Fibroblast of villous mesenchyme (primary cell): ENCODE measurements at regions not wholly inside any gene's neighbourhood (a gene's known extent, or its start where the extent isn't known, plus 50 kb on each side); places are given as distances from the start of the nearest gene placed in this dataset.

Experiments used
- DNase-seq: peaks from one replicate; pipeline ENCODE4 v3.0.0-alpha.2; 2010; ENCODE audit warnings: low read depth
- H3K4me3 ChIP-seq: 2 replicates; pipeline ENCODE4 v1.5.1; 2011; ENCODE audit warnings: low read depth, mild to moderate bottlenecking, low read length
- TF ChIP-seq, protein P1 (sequence below): IDR thresholded peaks from 2 replicates; pipeline ENCODE4 v1.5.1; 2012; ENCODE audit warnings: low read depth, mild to moderate bottlenecking, low read length; ENCODE audit not compliant: insufficient read depth

DNA sequence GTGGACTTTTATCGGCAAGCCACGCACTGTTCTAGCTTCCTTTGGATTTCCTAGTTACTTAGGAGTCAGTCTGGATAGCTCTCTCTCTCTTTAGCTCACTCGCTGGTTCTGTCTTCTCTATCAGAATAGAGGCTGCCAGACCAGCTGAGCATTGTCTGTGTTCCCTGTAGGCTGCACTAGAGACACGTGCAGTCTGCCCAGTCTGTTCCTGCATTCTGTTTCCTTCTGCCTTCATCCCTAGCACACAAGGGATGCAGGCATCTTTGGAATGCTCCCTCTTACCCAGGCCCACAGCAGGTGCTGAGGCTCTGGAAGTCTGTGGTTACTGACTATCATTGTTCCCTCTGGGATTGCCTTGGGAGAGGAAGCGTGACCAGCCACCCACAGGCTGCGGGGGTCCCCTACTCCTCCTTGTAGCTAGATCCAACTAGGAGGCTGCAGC, 322.8 kb downstream of the ZNF621 start:
- DNase-seq, result peak; percentile 8
- H3K4me3 ChIP-seq, result no peak overlapping the region
- TF ChIP-seq, protein P1, sequence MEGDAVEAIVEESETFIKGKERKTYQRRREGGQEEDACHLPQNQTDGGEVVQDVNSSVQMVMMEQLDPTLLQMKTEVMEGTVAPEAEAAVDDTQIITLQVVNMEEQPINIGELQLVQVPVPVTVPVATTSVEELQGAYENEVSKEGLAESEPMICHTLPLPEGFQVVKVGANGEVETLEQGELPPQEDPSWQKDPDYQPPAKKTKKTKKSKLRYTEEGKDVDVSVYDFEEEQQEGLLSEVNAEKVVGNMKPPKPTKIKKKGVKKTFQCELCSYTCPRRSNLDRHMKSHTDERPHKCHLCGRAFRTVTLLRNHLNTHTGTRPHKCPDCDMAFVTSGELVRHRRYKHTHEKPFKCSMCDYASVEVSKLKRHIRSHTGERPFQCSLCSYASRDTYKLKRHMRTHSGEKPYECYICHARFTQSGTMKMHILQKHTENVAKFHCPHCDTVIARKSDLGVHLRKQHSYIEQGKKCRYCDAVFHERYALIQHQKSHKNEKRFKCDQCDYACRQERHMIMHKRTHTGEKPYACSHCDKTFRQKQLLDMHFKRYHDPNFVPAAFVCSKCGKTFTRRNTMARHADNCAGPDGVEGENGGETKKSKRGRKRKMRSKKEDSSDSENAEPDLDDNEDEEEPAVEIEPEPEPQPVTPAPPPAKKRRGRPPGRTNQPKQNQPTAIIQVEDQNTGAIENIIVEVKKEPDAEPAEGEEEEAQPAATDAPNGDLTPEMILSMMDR, result peak; percentile 20

DNA sequence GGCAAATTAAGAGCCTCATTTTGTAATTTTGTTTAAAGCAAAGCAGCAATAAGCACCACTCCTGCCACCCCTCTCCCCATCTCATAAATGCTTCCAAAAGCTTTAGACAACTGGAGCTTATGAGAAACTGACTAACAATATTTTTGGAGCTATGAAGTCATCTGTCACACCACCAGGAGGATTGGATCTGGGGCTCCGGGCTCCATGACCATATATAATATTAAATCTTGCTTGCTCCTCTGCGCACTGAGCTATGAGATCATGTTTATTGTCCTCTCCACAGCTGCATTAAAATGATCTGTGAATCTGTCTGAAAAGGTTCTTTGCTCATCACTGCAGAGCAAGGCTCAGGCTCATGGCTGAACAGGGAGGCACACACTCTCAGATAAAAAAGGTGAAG, 323.7 kb downstream of the ZNF621 start:
- H3K4me3 ChIP-seq, result no peak overlapping the region
- no peak for DNase-seq
- TF ChIP-seq, protein P1, result no peak

DNA sequence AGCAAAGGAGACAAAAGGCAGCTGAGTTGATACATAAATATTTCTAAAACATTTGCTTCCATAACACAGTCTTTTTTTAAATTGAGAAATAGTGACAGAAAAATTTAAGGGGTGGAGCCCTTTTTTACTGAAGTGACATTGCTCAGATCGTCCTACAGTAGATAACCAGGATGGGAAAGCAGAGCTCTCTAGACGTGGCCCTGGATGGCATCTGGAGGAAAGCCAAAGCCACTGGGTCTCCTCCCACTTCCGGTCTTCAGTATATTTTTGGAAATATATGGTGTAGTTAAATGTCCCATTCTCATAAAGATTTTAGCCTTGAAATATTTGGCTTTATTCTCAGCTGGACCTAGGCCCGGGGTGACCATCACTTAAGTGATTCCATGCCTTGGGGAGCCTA, 326.1 kb downstream of the ZNF621 start:
- H3K4me3 ChIP-seq, result no peak overlapping the region
- TF ChIP-seq, protein P1, result no peak
- DNase-seq, result no peak

DNA sequence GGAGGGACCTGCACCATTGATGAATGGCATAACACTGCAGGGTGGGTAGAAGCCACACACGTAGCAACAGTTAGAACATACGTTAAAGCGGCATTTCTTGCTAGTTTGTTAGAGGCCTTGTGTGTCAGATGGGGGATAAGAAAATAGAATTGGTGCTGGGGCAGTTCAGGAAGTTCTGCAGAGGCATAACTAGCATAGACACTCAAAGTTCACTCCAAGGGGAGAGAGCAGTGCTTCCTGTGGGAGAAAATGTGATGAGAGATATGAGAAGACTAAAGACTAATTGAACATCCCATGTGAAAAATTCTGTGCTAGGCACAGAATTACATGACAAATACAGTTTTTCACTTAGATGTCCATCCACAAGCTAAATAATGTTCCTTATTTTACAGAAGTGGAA, 327.1 kb downstream of the ZNF621 start:
- H3K4me3 ChIP-seq, result no peak overlapping the region
- DNase-seq, result no peak
- TF ChIP-seq, protein P1, result no peak

DNA sequence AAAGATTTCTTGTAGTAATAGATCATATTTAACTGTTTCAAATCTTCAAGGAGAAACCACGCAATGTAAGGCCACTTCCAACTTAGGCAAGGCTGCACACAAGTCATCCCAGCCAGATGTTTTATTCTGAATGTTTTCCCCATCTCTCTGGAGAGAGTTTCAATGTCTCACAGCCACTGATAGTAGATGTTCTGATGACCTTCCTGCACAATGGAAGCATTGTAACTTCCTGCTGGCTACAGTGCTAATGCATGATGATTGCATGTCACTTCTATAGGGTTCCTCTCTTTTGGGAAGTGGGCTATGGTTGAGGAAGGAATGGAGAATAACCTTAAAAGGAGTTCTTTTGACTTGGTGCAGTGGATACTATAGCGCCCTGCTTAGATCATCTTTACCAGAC, 328.0 kb downstream of the ZNF621 start:
- DNase-seq, result no peak
- TF ChIP-seq, protein P1, result no peak
- H3K4me3 ChIP-seq, result no peak overlapping the region

DNA sequence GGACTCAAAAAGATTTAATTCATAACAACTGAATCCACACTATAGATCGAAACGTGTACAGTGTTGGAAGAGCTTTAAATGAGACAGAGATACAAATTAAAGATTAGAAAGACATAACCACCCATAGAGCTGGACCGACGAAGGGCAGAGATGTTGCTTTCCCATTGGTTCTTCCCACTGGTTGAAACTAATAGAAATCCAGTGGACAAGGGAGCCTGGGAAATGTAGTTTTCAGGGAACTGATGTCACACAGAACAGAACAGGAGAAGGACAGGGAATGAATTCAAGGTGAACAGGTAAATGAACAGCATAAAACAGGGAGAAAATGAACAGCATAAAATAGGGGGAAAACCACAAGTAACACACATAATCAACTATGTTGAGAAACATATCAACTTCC, 328.7 kb downstream of the ZNF621 start:
- DNase-seq, result no peak
- H3K4me3 ChIP-seq, result no peak overlapping the region
- TF ChIP-seq, protein P1, result no peak

DNA sequence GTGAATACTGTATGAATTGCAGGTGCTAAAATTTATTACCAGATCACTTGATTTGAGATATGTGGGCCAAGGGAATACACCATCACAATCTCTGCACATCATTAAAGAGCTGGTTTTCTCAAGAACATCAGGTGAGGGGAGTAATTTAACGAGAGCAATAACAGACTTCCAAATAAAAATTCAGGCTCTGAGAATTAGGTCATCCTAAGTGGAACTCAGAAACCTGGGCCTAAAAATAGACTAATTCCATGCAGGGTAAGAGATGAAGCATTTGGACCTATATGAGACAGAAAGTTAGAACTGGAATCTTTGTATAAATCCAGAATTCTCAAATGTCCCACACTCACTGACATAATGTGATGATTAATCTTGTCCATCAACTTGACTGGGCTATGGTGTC, 331.1 kb downstream of the ZNF621 start:
- TF ChIP-seq, protein P1, result no peak
- H3K4me3 ChIP-seq, result no peak overlapping the region
- DNase-seq, result no peak
